SHP77 treated with DMSO at 0.1 percent for 48 hours (cell line): ENCODE measurements at regions not wholly inside any gene's neighbourhood (a gene's known extent, or its start where the extent isn't known, plus 50 kb on each side); places are given as distances from the start of the nearest gene placed in this dataset.

Source experiments
- DNase-seq: peaks from one replicate; lab custom pipeline; 2025; lab: John Stamatoyannopoulos, UW

- no peak for DNase-seq
These were observed 2268.1 kb downstream of the PCDH7 start for GRCh38 chr4:32988165-32988811.

GRCh38 chr4:32991663-32992062 lies 2271.5 kb downstream of the PCDH7 start:
- no peak for DNase-seq

- no peak for DNase-seq
These were observed 2275.1 kb downstream of the PCDH7 start for GRCh38 chr4:32994981-32995881.

- no peak for DNase-seq
These were observed 2293.1 kb downstream of the PCDH7 start for GRCh38 chr4:33013282-33013681.

- DNase-seq = no peak
These were observed 2305.1 kb downstream of the PCDH7 start for GRCh38 chr4:33025236-33025635.

GRCh38 chr4:33029976-33030375 lies 2309.8 kb downstream of the PCDH7 start:
- DNase-seq = no peak

- DNase-seq = no peak
These were observed 2311.2 kb downstream of the PCDH7 start for GRCh38 chr4:33031328-33031727.

GRCh38 chr4:33037464-33037863 lies 2317.3 kb downstream of the PCDH7 start:
- no peak for DNase-seq

- DNase-seq = no peak
These were observed 2325.2 kb downstream of the PCDH7 start for GRCh38 chr4:33045334-33045733.

- DNase-seq = no peak
These were observed 2332.1 kb downstream of the PCDH7 start for GRCh38 chr4:33052241-33052640.

GRCh38 chr4:33054161-33054560 lies 2334.0 kb downstream of the PCDH7 start:
- DNase-seq = no peak

GRCh38 chr4:33054656-33055196 lies 2334.6 kb downstream of the PCDH7 start:
- no peak for DNase-seq

GRCh38 chr4:33057736-33058135 lies 2337.6 kb downstream of the PCDH7 start:
- no peak for DNase-seq

- DNase-seq = no peak
These were observed 2338.8 kb downstream of the PCDH7 start for GRCh38 chr4:33058998-33059397.

- peak; percentile 3 for DNase-seq
These were observed 2340.7 kb downstream of the PCDH7 start for GRCh38 chr4:33060674-33061542.

- DNase-seq = no peak
These were observed 2341.6 kb downstream of the PCDH7 start for GRCh38 chr4:33061727-33062126.

- DNase-seq = no peak
These were observed 2342.1 kb downstream of the PCDH7 start for GRCh38 chr4:33062155-33062806.

GRCh38 chr4:33063241-33063640 lies 2343.1 kb downstream of the PCDH7 start:
- no peak for DNase-seq

- no peak for DNase-seq
These were observed 2344.1 kb downstream of the PCDH7 start for GRCh38 chr4:33064238-33064637.

- no peak for DNase-seq
These were observed 2345.6 kb downstream of the PCDH7 start for GRCh38 chr4:33065749-33066148.

- DNase-seq = no peak
These were observed 2347.1 kb downstream of the PCDH7 start for GRCh38 chr4:33067221-33067620.

GRCh38 chr4:33068539-33068938 lies 2348.4 kb downstream of the PCDH7 start:
- no peak for DNase-seq
